Stimulated activated memory B cell treated with anti-CD40 and anti-IgM and Interleukin-4, amounts not matched to agents 10 μg/mL and 1 μg/mL and 100 μg/mL, for 72 hours (primary cell): ENCODE measurements at regions not wholly inside any gene's neighbourhood (a gene's known extent, or its start where the extent isn't known, plus 50 kb on each side); places are given as distances from the start of the nearest gene placed in this dataset.

Source experiments
- ATAC-seq: fragments of 150-1000 bp; cut with Tn5 transposase; 2 replicates; pipeline ENCODE4 v1.10.0; 2021
- H3K27ac Mint-ChIP-seq: one replicate; pipeline ENCODE4 v1.8.0; 2022; ENCODE audit warnings: mild to moderate bottlenecking, mixed read lengths
- H3K27me3 Mint-ChIP-seq: one replicate; pipeline ENCODE4 v1.8.0; 2022; ENCODE audit warnings: mixed read lengths
- H3K36me3 Mint-ChIP-seq: one replicate; pipeline ENCODE4 v1.8.0; 2022; ENCODE audit warnings: mixed read lengths
- H3K4me1 Mint-ChIP-seq: one replicate; pipeline ENCODE4 v1.8.0; 2022; ENCODE audit warnings: mixed read lengths
- H3K4me3 Mint-ChIP-seq: one replicate; pipeline ENCODE4 v1.8.0; 2022; ENCODE audit warnings: mild to moderate bottlenecking, moderate library complexity, mixed read lengths
- H3K9me3 Mint-ChIP-seq: one replicate; pipeline ENCODE4 v1.8.0; 2022; ENCODE audit warnings: mixed read lengths

DNA sequence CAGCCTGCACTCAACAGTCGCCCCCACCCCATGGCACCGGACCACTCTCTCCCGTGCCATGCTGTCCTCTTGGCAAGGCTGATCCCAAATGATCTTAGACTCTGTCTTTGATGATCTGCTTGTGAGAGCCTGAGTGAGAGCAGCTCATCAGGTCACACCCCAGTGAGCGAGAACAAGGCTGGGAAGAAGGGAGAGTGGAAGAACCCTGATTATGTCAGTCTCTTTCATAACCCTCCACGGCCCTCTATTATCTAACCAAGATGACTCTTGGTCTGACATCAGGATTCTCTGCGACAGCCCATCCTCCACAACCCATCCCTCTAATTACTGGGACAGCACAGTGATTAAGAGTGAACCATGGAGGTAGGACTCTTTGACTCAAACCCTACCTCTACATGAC is 53.1 kb upstream of the C7orf33 start:
- H3K36me3 Mint-ChIP-seq: no peaks in the 10 kb centered on the region
- H3K4me1 Mint-ChIP-seq: peaks cover 6% of the 10 kb centered on the region
- no peak for ATAC-seq
- peaks cover under 1% of the 10 kb centered on the region for H3K27me3 Mint-ChIP-seq
- no peak overlapping the region for H3K27ac Mint-ChIP-seq
- no peaks in the 10 kb centered on the region for H3K9me3 Mint-ChIP-seq
- no peak overlapping the region for H3K4me3 Mint-ChIP-seq

DNA sequence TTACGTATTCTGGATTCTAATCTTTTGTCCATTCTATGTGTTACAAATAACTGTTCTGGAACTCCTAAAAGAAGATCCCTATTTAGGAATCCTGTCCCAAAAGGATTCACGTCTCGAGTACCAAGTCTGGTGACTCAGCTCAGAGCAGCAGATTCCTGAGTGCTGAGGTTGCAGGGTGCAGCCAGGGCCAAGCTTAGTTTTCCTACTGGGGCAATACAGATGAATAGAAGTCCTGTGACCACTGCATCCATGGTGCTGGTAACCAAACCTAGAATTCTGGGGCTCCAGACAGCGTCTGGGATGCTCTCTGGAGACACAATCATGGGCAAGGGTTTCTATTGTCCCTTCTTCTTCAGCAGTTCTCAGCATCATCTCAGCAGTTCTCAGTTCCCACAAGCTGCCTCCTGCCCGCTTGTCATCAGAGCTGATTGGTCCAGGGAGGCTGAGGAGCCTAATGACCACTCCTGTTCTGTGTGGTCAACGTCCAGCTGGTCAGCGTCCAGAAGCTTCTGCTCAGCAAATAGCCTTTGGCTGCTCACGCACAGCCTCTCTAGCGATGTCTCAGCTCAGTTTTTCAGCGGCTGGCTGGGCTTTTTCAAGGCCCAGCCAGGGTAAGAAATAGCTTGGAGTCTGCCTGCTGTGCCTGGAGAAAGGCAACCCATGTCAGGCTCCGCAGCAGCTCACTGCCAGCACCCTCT is 50.4 kb upstream of the C7orf33 start:
- Mint-ChIP-seq H3K4me3 (no peak overlapping the region), H3K36me3 (no peaks in the 10 kb centered on the region), H3K27ac (no peak overlapping the region), H3K9me3 (no peaks in the 10 kb centered on the region), H3K27me3 (no peaks in the 10 kb centered on the region), H3K4me1 (peaks cover 4% of the 10 kb centered on the region)
- no peak for ATAC-seq
